Endodermal cell (in vitro differentiated cells): ENCODE measurements at regions not wholly inside any gene's neighbourhood (a gene's known extent, or its start where the extent isn't known, plus 50 kb on each side); places are given as distances from the start of the nearest gene placed in this dataset.

Source experiments
- DNase-seq: peaks from one replicate; pipeline ENCODE4 v3.0.0-alpha.2; 2017
- H3K27ac ChIP-seq: 2 replicates; pipeline ENCODE4 v1.5.1; 2013; ENCODE audit warnings: mild to moderate bottlenecking, low read depth, low read length, moderate library complexity
- H3K27me3 ChIP-seq: 2 replicates; pipeline ENCODE4 v1.6.1; 2013; ENCODE audit warnings: mild to moderate bottlenecking, low read length, moderate library complexity; ENCODE audit not compliant: insufficient read depth, control insufficient read depth, poor library complexity, severe bottlenecking
- H3K36me3 ChIP-seq: 2 replicates; pipeline ENCODE4 v1.7.0; 2013; ENCODE audit warnings: mild to moderate bottlenecking, low read length, moderate library complexity; ENCODE audit not compliant: control insufficient read depth, insufficient read depth
- H3K4me1 ChIP-seq: one replicate; pipeline ENCODE4 v1.7.0; 2013; ENCODE audit warnings: low read length; ENCODE audit not compliant: control insufficient read depth, insufficient read depth
- H3K4me3 ChIP-seq: 2 replicates; pipeline ENCODE4 v1.5.1; 2013; ENCODE audit warnings: mild to moderate bottlenecking, low read length, moderate library complexity
- H3K9ac ChIP-seq: 2 replicates; pipeline ENCODE4 v1.6.1; 2013; ENCODE audit warnings: mild to moderate bottlenecking, low read length, moderate library complexity; ENCODE audit not compliant: poor library complexity, severe bottlenecking; ENCODE audit errors: extremely low read depth
- H3K9me3 ChIP-seq: 2 replicates; pipeline ENCODE4 v1.6.1; 2013; ENCODE audit warnings: mild to moderate bottlenecking, low read length, moderate library complexity; ENCODE audit not compliant: control insufficient read depth
- H3K27ac Mint-ChIP-seq: 2 replicates; pipeline ENCODE4 v1.8.0; 2020; ENCODE audit warnings: mixed read lengths
- H3K27me3 Mint-ChIP-seq: 2 replicates; pipeline ENCODE4 v1.8.0; 2021; ENCODE audit warnings: mild to moderate bottlenecking, mixed read lengths; ENCODE audit not compliant: insufficient read depth
- H3K36me3 Mint-ChIP-seq: 2 replicates; pipeline ENCODE4 v1.8.0; 2020; ENCODE audit warnings: low read depth, mixed read lengths
- H3K4me1 Mint-ChIP-seq: 2 replicates; pipeline ENCODE4 v1.8.0; 2020; ENCODE audit warnings: mixed read lengths
- H3K4me3 Mint-ChIP-seq: 2 replicates; pipeline ENCODE4 v1.8.0; 2020; ENCODE audit warnings: mild to moderate bottlenecking, moderate library complexity, mixed read lengths
- H3K9me3 Mint-ChIP-seq: 2 replicates; pipeline ENCODE4 v1.8.0; 2020; ENCODE audit warnings: mild to moderate bottlenecking, mixed read lengths
- CTCF ChIP-seq: fragments of 200-600 bp; sonication (generic); conservative IDR thresholded peaks from 2 replicates; pipeline ENCODE4 v1.5.0; 2021; ENCODE audit warnings: antibody characterized with exemption, mild to moderate bottlenecking
- WGBS, 2 experiments: methylation state at CpG; one replicate each; pipeline versions ENCODE4 v1.1.5 to v1.1.7; 2013; ENCODE audit warnings: missing lambda C conversion rate in 2 of 2, mixed read lengths in 1 of 2; ENCODE audit not compliant: insufficient coverage in 1 of 2, insufficient read length in 1 of 2; 5-methylcytosine and 5-hydroxymethylcytosine counted together

GRCh38 chr6:117034547-117034946 is 157.5 kb downstream of the RFX6 start:
- no peaks in the 10 kb centered on the region for H3K4me1 ChIP-seq
- TF ChIP-seq CTCF, result no peak
- peaks cover 5% of the 10 kb centered on the region for H3K4me1 Mint-ChIP-seq
- H3K9ac ChIP-seq, result no peak overlapping the region
- H3K27me3 Mint-ChIP-seq, result peaks cover 1% of the 10 kb centered on the region
- no peak overlapping the region for H3K27ac Mint-ChIP-seq
- H3K9me3 ChIP-seq, result no peaks in the 10 kb centered on the region
- H3K4me3 Mint-ChIP-seq, result no peak overlapping the region
- no peak overlapping the region for H3K4me3 ChIP-seq
- no peaks in the 10 kb centered on the region for H3K36me3 ChIP-seq
- no peaks in the 10 kb centered on the region for H3K27me3 ChIP-seq
- no peaks in the 10 kb centered on the region for H3K36me3 Mint-ChIP-seq
- WGBS, 2 experiments, result no CpG with 5 or more reads among the region's 2 CpGs
- no peak overlapping the region for H3K27ac ChIP-seq
- DNase-seq, result no peak
- H3K9me3 Mint-ChIP-seq, result no peaks in the 10 kb centered on the region

GRCh38 chr6:117034971-117035370 is 157.9 kb downstream of the RFX6 start:
- WGBS, 2 experiments, result 90 to 100% methylated on average over 2 to 3 of the region's 4 CpGs
- Mint-ChIP-seq H3K4me3 (no peak overlapping the region), H3K36me3 (no peaks in the 10 kb centered on the region), H3K27me3 (peaks cover 3% of the 10 kb centered on the region), H3K9me3 (no peaks in the 10 kb centered on the region), H3K27ac (no peak overlapping the region), H3K4me1 (peaks cover 5% of the 10 kb centered on the region)
- no peaks in the 10 kb centered on the region for H3K9me3 ChIP-seq
- DNase-seq, result no peak
- no peaks in the 10 kb centered on the region for H3K4me1 ChIP-seq
- H3K9ac ChIP-seq, result no peak overlapping the region
- H3K27me3 ChIP-seq, result no peaks in the 10 kb centered on the region
- H3K27ac ChIP-seq, result no peak overlapping the region
- H3K4me3 ChIP-seq, result no peak overlapping the region
- TF ChIP-seq CTCF, result no peak
- H3K36me3 ChIP-seq, result no peaks in the 10 kb centered on the region

GRCh38 chr6:117050301-117050700 is 173.3 kb downstream of the RFX6 start:
- H3K4me1 ChIP-seq, result no peaks in the 10 kb centered on the region
- H3K27me3 ChIP-seq, result no peaks in the 10 kb centered on the region
- no peaks in the 10 kb centered on the region for H3K36me3 ChIP-seq
- no peak overlapping the region for H3K4me3 Mint-ChIP-seq
- H3K27me3 Mint-ChIP-seq, result no peaks in the 10 kb centered on the region
- 91 to 100% methylated on average over 3 of the region's 3 CpGs for WGBS, 2 experiments
- no peak overlapping the region for H3K27ac ChIP-seq
- peaks cover 2% of the 10 kb centered on the region for H3K9me3 Mint-ChIP-seq
- H3K4me1 Mint-ChIP-seq, result no peaks in the 10 kb centered on the region
- H3K4me3 ChIP-seq, result no peak overlapping the region
- no peaks in the 10 kb centered on the region for H3K36me3 Mint-ChIP-seq
- H3K27ac Mint-ChIP-seq, result no peak overlapping the region
- H3K9me3 ChIP-seq, result no peaks in the 10 kb centered on the region
- no peak for TF ChIP-seq CTCF
- no peak for DNase-seq
- H3K9ac ChIP-seq, result no peak overlapping the region
